AG04449 (cell line): ENCODE measurements at regions not wholly inside any gene's neighbourhood (a gene's known extent, or its start where the extent isn't known, plus 50 kb on each side); places are given as distances from the start of the nearest gene placed in this dataset.

Experiments used
- CTCF ChIA-PET: fragments of 350-600 bp; formaldehyde crosslinking; extraction: SDS; loops from one replicate; lab custom pipeline; 2021; ENCODE audit warnings: antibody characterized with exemption; lab: Yijun Ruan, JAX
- POLR2A ChIA-PET: fragments of 400-600, 350-600 bp; formaldehyde crosslinking; extraction: SDS; loops from one replicate; lab custom pipeline; 2020; ENCODE audit warnings: antibody characterized with exemption, inconsistent platforms; lab: Yijun Ruan, JAX
- DNase-seq: peaks from one replicate; pipeline ENCODE4 v3.0.0-alpha.2; 2010; ENCODE audit warnings: low read depth, low spot score
- H3K4me3 ChIP-seq: 2 replicates; pipeline ENCODE4 v1.5.1; 2011; ENCODE audit warnings: low read depth, mild to moderate bottlenecking, control low read depth, low read length
- CTCF ChIP-seq: IDR thresholded peaks from one replicate; pipeline ENCODE4 v1.5.1; 2011; ENCODE audit warnings: mild to moderate bottlenecking, moderate library complexity, low read length, control low read depth, inconsistent platforms; ENCODE audit not compliant: insufficient read depth; ENCODE audit errors: missing control alignments

DNA sequence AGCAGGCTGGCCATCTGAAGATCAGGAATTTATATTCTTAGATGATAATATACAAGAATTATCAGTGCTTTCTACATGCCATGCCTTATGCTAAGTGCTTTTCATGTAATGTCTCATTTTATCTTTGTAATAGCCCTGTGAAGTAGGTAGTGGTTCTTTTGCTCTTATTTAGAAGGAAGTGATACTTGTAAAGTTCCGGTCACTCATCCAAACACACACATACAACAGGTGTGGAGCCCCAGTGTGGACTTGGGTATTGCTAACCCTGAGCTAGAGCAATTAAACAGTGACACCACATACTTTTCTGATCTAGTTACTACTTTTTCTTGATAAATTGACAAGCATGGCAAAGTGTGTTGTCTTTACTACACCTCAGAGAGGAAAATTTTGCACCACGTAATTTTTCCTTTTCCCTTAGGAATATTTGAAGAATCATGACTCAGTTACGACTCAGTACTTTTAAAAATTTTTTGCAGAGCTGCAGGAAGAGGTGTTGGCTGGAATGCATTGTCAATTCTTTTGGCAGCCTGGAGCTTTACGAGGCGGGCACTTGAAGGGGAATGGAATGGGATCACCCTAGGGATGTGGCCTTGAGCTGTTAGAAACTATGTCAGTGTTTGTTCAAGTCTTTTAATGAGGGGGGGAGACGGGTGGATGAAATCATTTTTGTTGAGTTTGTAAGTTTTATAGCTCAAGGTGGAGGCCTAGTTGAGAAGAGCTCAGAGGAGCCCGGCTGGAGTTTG lies 212.5 kb upstream of the CELF2 start:
- ChIA-PET CTCF (interaction anchor here (1.1 to 1.5 kb wide), 4 partner anchors 9 to 231 kb away, joined by 4 to 5 read pairs (median 4); no protein-coding TSS in a partner anchor), POLR2A (interaction anchor here (1.2 to 1.7 kb wide), 4 partner anchors 10 to 67 kb away, joined by 3 to 10 read pairs (median 7); no protein-coding TSS in a partner anchor)
- DNase-seq, result no peak
- no peak for TF ChIP-seq CTCF
- no peak overlapping the region for H3K4me3 ChIP-seq

DNA sequence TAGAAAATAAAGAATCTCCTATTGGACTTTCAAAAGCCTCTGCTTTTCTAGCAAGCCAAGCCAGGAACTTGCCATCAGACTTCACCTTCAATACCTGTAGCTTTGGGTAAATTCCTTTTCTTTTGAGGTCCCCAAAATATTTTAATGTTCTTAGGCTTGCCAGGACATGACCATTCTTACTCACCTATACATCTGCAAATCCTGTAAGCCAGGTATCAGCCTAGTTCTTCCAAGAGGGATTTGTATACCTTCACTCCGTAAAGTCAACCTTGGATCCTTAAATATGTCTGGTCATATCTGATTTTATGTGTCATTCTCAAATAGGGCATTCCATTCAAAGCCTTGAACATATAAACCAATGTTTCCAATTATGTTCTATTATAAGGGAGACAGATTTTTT lies 210.6 kb upstream of the CELF2 start:
- no peak for DNase-seq
- ChIA-PET POLR2A (no interaction called here), CTCF (no interaction called here)
- no peak for TF ChIP-seq CTCF
- no peak overlapping the region for H3K4me3 ChIP-seq

GRCh38 chr10:10811562-10811961 lies 206.1 kb upstream of the CELF2 start:
- no peak for TF ChIP-seq CTCF
- DNase-seq, result no peak
- CTCF ChIA-PET, result interaction anchor here (1.6 kb wide), 1 partner anchor 9 kb away, joined by 4 read pairs; no protein-coding TSS in a partner anchor
- POLR2A ChIA-PET, result no interaction called here
- H3K4me3 ChIP-seq, result no peak overlapping the region

DNA sequence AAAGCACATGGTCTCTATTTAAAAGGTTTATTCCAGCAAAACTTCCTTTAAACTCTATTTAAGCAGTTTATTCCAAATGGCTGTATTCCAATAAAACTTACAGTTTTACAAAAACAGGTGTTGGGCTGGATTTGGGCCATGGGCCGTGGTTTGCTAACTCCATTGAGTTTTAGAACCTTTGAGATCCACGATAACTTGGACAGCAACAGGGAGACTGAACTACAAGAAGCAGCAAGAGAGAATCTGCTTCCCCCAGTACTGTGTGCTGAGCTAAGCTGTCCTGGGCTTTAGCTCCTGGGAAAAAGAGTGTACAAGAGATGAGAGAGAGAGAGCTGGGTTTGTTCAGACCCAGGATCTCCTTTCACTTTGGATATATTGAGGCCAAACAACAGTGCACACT lies 204.0 kb upstream of the CELF2 start:
- no peak for TF ChIP-seq CTCF
- POLR2A ChIA-PET, result no interaction called here
- no peak overlapping the region for H3K4me3 ChIP-seq
- CTCF ChIA-PET, result no interaction called here
- no peak for DNase-seq

DNA sequence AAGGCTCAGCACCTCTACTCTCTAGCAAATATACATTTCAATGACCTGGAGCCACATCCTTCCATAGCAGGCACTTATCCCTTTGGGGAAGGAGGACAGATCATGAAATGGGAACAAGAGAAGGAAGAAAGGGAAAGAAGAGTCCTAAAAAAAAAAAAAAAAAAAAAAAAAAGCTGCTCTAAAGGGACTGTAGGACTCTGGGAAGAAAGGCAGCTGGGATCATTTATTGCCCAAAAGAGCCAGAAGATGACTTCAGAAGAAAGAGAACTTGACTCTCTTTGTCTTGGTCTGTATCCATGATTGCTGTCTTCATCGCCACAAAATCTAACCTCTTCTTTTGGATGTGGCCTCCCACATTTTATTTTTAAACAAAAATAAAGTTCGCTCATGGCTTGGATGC lies 203.6 kb upstream of the CELF2 start:
- ChIA-PET CTCF (no interaction called here), POLR2A (interaction anchor here (1.6 kb wide), 1 partner anchor 9 kb away, joined by 7 read pairs; no protein-coding TSS in a partner anchor)
- DNase-seq, result no peak
- H3K4me3 ChIP-seq, result no peak overlapping the region
- no peak for TF ChIP-seq CTCF

DNA sequence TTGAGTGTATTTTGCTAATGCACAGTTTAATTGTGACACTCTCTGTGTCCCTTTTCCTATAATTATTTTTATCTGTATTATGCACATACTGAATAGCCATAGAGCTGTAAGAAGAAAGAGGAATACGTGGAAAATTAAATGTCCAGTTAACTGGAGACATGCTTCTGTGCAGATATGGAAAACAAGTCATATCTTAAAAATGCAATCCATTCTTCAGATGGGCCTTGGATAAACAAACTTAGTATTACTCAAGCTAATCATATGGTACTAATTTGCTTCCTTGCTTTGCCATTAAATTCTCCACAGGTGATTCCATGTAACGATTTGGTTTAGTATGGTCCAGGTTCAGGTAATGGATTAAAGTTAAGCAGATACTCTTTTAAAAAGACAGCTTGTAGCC lies 201.2 kb upstream of the CELF2 start:
- no peak overlapping the region for H3K4me3 ChIP-seq
- POLR2A ChIA-PET, result interaction anchor here (0.7 kb wide), 1 partner anchor 55 kb away, joined by 3 read pairs; no protein-coding TSS in a partner anchor
- peak; percentile 33 for DNase-seq
- CTCF ChIA-PET, result interaction anchor here (1.7 kb wide), 1 partner anchor 16 kb away, joined by 4 read pairs; no protein-coding TSS in a partner anchor
- no peak for TF ChIP-seq CTCF
